ENCODE measurements at regions not wholly inside any gene's neighbourhood (a gene's known extent, or its start where the extent isn't known, plus 50 kb on each side); places are given as distances from the start of the nearest gene placed in this dataset.

- no peak overlapping the region for H3K27ac ChIP-seq
- H3K9me3 ChIP-seq (replicated peaks in 1 of 3) = no peaks in the 10 kb centered on the region
- 63 to 79% (median 70%) methylated on average over 13 of the region's 13 CpGs for WGBS, 4 donors
- TF ChIP-seq POLR2A (IDR thresholded peaks at IDR 0.05) (no peak), CTCF (IDR thresholded peaks at IDR 0.05) (no peak)
- no peak for DNase-seq
- H3K27me3 ChIP-seq = no peaks in the 10 kb centered on the region
- intact Hi-C loops (cut with DNase I) = no loop called here
- H3K4me1 ChIP-seq (replicated peaks in 1 of 2) = no peaks in the 10 kb centered on the region
- no peak overlapping the region for H3K4me3 ChIP-seq
- H3K36me3 ChIP-seq (replicated peaks in 1 of 2) = no peaks in the 10 kb centered on the region
These were observed 97.6 kb downstream of the MYCN start for GRCh38 chr2:16037808-16038457.

- Histone ChIP-seq H3K36me3 (replicated peaks in 1 of 2) (no peaks in the 10 kb centered on the region), H3K9me3 (replicated peaks in 1 of 3) (no peaks in the 10 kb centered on the region), H3K4me1 (replicated peaks in 1 of 2) (no peaks in the 10 kb centered on the region), H3K27me3 (no peaks in the 10 kb centered on the region), H3K27ac (no peak overlapping the region), H3K4me3 (no peak overlapping the region)
- DNase-seq = no peak
- 77 to 80% (median 79%) methylated on average over 3 of the region's 3 CpGs for WGBS, 4 donors
- TF ChIP-seq POLR2A (IDR thresholded peaks at IDR 0.05) (no peak), CTCF (IDR thresholded peaks at IDR 0.05) (no peak)
- intact Hi-C loops (cut with DNase I) = no loop called here
These were observed 96.6 kb downstream of the MYCN start for GRCh38 chr2:16036951-16037350.

GRCh38 chr2:16035747-16036745 lies 95.7 kb downstream of the MYCN start:
- Histone ChIP-seq H3K4me1 (replicated peaks in 1 of 2) (no peaks in the 10 kb centered on the region), H3K27me3 (no peaks in the 10 kb centered on the region), H3K27ac (no peak overlapping the region), H3K36me3 (replicated peaks in 1 of 2) (no peaks in the 10 kb centered on the region), H3K9me3 (replicated peaks in 1 of 3) (no peaks in the 10 kb centered on the region), H3K4me3 (no peak overlapping the region)
- no peak for TF ChIP-seq POLR2A (IDR thresholded peaks at IDR 0.05)
- no peak for TF ChIP-seq CTCF (IDR thresholded peaks at IDR 0.05)
- 82 to 92% (median 89%) methylated on average over 11 of the region's 11 CpGs for WGBS, 4 donors
- DNase-seq = no peak
- intact Hi-C loops (cut with DNase I) = no loop called here

- Histone ChIP-seq H3K4me3 (no peak overlapping the region), H3K27ac (no peak overlapping the region), H3K4me1 (replicated peaks in 1 of 2) (no peaks in the 10 kb centered on the region), H3K36me3 (replicated peaks in 1 of 2) (no peaks in the 10 kb centered on the region), H3K9me3 (replicated peaks in 1 of 3) (no peaks in the 10 kb centered on the region), H3K27me3 (no peaks in the 10 kb centered on the region)
- TF ChIP-seq CTCF (IDR thresholded peaks at IDR 0.05) = no peak
- TF ChIP-seq POLR2A (IDR thresholded peaks at IDR 0.05) = no peak
- no peak for DNase-seq
- 84 to 92% (median 91%) methylated on average over 10 of the region's 10 CpGs for WGBS, 4 donors
- intact Hi-C loops (cut with DNase I) = no loop called here
These were observed 94.8 kb downstream of the MYCN start for GRCh38 chr2:16034975-16035746.
